ENCODE measurements at regions not wholly inside any gene's neighbourhood (a gene's known extent, or its start where the extent isn't known, plus 50 kb on each side); places are given as distances from the start of the nearest gene placed in this dataset. TPM values are rescaled to one million over a fixed set of nuclear protein-coding genes. Genes with fewer than 3 reads are reported as not detected.

DNA sequence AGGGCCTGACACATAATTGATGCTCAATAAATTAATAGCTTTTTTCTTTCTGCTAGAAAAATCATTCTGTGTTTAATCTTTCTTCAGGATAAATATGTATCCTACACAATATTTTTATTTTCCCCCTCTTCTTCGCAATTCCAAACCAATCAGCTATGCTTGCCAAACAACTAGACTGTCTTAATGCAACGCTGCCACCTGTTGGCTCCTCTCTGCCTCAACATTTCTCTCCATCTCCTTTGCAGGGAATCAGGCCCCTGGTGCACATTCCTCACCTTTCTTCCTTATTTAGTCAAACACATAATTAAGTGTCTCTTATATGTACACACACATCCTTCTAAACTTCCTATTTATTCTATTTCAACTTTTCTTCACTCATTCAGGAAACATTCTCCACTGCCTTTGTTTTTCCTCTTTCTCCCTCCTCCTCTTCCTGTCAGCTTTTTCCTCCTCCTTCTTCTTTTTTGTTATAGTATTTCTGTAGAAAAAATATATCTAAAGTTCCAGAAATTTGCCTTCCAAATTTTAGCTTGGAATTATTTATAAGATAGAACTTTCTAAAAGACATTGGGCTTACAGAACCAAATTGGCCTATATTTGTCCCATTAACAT is 406.0 kb downstream of the PRKD1 start:
- no peaks in the 10 kb centered on the region for H3K4me1 ChIP-seq
- H3K9me3 ChIP-seq, result no peaks in the 10 kb centered on the region
- H3K27ac ChIP-seq, result no peak overlapping the region
- H3K4me3 ChIP-seq, result no peak overlapping the region
- no peaks in the 10 kb centered on the region for H3K27me3 ChIP-seq
- no peak for DNase-seq (ENCODE audit: extremely low spot score in 2 of 2)
- H3K36me3 ChIP-seq, result no peaks in the 10 kb centered on the region
- intact Hi-C loops (cut with DNase I), result no loop called here
- no peak for TF ChIP-seq POLR2AphosphoS5 (IDR thresholded peaks at IDR 0.05; ENCODE audit: insufficient read depth in 1 of 2, low read depth in 1 of 2)
- TF ChIP-seq, protein P1, sequence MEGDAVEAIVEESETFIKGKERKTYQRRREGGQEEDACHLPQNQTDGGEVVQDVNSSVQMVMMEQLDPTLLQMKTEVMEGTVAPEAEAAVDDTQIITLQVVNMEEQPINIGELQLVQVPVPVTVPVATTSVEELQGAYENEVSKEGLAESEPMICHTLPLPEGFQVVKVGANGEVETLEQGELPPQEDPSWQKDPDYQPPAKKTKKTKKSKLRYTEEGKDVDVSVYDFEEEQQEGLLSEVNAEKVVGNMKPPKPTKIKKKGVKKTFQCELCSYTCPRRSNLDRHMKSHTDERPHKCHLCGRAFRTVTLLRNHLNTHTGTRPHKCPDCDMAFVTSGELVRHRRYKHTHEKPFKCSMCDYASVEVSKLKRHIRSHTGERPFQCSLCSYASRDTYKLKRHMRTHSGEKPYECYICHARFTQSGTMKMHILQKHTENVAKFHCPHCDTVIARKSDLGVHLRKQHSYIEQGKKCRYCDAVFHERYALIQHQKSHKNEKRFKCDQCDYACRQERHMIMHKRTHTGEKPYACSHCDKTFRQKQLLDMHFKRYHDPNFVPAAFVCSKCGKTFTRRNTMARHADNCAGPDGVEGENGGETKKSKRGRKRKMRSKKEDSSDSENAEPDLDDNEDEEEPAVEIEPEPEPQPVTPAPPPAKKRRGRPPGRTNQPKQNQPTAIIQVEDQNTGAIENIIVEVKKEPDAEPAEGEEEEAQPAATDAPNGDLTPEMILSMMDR (IDR thresholded peaks at IDR 0.05), result no peak
- TF ChIP-seq POLR2A (IDR thresholded peaks at IDR 0.05), result no peak

Small RNA genes in the stretch of these regions (small RNA-seq; reads per million reads assigned to genes)
- gene RF00019 (not detected), gene RNU11-5P (not detected), gene RNU6-864P (not detected)
